NCI-H82 (cell line): ENCODE measurements at regions not wholly inside any gene's neighbourhood (a gene's known extent, or its start where the extent isn't known, plus 50 kb on each side); places are given as distances from the start of the nearest gene placed in this dataset.
A peak's percentile ranks its signal among the peaks of the same experiment; 100 is the strongest.

Experiments used
- DNase-seq: peaks from one replicate; lab custom pipeline; 2025; lab: John Stamatoyannopoulos, UW

GRCh38 chr6:99868074-99868702 lies 125.8 kb downstream of the MCHR2 start:
- peak; percentile 82 for DNase-seq
